GM19035 (cell line): ENCODE measurements at regions not wholly inside any gene's neighbourhood (a gene's known extent, or its start where the extent isn't known, plus 50 kb on each side); places are given as distances from the start of the nearest gene placed in this dataset.

Experiments
- ATAC-seq: cut with Tn5 transposase; IDR thresholded peaks from one replicate; pipeline ENCODE4 v1.9.1; 2021; ENCODE audit not compliant: unreplicated experiment

DNA sequence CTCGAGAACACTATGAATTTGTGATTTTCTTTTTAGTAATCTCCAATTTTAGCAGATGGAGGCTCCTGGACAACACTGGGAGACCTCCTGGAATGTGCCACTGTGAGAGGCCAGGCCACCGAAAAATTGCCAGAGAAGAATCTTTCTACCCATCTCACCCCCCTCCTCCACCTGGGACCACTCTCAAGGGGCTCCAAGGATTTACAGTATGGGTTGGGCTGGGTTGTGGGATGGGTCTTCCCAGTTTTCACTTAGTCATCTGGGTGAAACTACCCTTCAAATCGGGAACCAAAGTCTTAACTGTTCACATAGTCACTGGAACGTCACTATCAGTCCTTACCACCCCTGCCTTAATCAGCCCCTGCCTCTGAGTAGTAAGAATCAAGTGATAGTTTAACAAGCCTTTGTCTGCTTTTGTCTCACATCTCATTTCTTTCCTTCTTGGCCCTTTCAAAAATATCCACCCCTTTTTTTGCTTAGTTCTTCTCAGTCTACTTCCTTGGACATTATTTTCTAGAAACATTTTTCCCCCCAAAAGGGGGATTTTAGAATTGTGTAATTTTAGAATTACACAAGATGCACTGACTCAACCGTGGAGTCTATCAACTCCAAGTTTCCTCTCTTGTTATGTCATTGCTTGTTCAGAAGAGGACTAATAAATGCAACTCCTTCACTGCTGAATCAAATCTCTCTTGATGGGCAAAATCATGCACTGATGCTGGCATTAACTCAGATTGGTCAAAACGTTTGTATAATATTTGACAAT is 148.2 kb upstream of the MOCS1 start:
- no peak for ATAC-seq

DNA sequence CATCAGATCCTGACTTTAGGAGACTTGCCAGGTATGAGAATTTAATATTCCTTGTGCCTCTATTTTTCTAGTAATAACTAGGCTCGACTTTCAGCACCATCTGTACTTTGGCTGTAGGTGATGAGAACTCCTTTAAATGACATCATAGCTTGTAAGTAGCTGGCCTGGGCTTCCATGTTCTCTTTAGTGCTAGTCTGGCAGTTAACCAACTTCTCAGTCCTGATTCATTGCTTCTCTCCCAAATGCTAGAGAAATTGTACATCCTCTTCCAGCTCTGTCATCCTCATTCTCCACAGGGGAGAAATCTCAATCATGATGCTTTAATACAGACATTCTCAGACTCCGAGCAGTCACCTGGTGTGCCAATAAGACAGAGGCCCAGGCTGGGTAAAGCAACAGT is 143.5 kb upstream of the MOCS1 start:
- ATAC-seq: no peak

DNA sequence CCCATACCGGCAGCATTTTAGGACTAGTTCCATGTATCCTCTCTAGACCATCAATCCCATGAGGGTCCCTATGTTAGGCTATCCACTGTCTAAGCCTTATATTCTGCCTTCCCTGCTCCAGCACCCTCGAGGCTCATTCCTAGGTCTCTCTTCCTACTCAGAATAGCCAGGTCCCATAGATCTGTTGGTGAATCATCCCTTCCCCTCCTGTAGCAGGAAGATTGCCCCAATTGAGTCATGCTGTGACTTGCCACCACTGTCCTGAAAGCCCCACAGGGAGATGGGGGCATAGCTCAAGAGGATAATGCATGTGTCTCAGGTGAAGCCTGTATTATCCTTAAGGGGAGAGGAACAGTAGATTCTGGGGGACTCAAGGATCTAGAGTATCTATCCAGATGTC is 143.1 kb upstream of the MOCS1 start:
- no peak for ATAC-seq

DNA sequence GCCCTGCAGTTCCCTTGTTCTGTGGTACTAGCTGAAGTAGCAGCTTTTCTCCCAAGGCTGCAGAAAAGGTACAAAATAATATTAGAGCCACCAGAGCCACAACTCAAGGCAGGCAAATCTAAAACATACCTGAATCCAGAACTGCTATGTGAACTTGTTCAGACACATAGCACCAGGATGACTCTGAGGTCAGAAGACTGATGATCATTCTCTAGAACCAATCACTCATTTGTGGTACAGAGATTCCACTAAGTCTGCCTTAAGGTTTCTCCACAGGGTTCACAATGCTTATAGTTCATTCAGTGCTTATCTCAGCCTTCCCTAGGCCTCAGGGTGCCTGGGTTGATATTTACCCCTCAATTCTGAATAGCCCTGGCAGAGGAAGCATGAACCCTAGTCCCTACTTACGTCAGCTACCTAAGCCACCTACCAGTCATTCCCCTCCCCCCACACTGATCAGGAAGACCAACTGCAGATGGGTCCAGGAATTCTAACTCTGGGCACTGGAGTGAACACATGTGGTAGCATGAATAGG is 140.9 kb upstream of the MOCS1 start:
- ATAC-seq: no peak

DNA sequence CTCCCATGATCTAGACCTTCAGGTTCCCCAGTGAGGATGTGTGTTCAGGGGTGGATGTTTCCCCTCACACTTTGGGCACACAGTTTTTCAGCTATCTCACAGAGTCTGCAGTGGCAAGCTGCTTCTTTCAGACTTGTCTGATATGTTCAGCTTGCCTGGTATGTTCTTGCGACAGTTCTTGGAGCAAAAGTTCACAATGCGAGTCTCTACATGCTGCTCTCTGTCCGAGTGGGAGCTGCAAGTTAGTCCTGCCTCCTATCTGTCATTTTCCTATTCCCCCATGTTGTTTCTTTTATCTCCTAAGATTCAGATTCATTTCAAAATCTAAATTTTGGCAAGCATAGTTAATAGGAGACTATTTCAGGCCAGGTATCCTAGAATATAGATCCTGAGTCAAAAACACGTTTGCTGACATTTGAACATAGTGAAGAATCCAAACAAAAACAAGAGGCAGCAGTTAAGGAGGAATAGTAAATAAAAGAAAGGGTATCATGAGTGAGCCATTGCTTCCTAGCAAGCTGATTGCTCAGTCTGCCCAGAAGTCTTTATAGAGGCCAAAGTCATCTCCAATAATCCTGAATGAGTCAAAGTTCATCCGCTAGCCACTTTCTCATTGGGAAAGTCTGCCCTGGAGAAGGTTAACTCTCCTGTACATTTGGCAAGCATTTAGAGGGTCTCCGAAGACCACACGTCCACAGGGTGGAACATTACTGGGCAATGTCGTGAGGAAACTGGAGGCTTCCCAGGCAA is 140.2 kb upstream of the MOCS1 start:
- ATAC-seq: no peak

DNA sequence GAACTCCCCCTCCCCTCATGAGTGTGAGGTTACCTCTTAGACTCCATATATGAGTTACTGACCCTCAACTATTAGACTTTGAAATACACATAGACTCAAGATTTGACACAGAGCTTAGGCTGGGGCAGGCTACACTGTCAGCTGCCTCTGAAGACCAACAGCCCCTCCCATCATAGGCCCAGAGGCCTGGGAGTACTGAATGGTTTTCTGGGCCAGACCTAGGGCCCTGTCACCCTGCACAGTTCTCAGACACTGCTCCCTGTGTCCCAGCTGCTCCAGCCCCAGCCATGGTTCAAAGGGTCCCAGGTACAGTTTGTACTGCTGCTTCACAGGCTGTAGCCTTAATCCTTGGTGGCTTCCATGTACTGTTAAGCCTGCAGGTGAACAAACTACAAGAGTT is 132.1 kb upstream of the MOCS1 start:
- ATAC-seq: no peak

DNA sequence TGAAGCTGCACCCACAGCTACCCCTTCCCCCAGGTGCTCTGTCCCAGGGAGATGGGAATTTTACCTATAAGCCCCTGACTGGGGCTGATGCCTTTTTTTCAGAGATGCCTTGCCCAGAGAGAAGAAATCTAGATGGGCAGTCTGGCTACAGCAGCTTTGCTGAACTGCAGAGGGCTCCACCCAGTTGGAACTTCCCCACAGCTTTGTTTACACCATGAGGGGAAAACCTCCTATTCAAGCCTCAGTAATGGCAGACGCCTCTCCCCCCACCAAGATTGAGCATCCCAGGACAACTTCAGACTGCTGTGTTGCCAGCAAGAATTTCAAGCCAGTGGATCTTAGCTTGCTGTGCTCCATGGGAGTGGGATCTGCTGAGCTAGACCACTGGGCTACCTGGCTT is 122.6 kb upstream of the MOCS1 start:
- ATAC-seq: no peak

DNA sequence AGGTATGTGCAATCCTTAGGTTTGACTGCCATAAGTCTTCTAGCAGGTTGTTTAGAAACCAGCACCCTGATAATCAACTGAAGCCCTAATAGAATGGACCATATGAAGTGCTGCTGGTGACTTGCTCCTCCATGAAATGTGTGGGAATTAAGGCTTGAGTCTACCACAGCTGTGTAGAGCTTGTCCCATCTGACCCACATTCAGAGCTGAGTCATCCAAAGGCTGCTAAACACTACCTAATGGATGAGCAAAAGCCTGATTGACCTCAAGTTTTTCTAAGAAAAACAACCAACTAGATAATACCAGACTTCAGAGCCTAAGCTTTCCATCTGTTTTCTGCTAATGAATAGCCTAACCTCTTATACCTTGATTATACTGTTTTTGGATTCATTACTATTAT is 120.3 kb upstream of the MOCS1 start:
- no peak for ATAC-seq

DNA sequence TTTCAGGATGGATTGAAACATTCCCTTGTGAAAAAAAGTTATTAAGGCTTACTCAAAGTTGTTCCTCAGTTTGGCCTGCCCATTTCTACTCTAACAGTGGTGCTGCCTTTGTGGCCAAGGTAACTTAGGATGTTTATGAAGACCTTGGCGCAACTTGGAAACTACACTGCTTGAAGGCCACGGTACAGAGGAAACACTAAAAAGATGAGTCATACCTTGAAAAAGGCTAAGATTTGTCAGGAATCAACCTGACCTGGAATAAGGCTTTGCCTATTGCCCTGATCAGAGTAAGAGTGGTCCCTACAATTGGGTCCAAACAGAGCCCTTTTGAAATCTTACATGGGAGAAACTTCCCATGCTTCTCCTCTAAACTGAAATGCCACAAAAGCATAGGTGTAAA is 119.9 kb upstream of the MOCS1 start:
- ATAC-seq: no peak

DNA sequence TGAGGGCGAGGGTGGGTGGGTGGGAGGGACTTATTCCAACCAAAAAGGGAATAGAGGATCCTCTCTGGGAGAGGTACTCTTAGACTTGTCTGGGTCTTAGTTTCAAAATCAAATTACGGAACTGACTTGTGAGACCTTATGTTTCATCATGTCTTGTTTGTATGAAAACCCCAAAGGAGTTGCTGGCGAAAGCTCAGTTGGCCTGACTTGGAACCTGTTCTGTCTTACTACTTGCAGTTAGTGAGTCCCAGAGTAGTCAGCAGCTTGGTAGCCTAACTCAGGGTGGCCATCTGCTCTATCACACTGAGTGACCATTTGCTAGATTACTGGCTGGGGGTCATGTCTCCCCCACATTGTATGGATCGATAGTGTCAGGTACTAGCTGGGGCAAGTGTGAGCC is 114.9 kb upstream of the MOCS1 start:
- ATAC-seq: no peak

DNA sequence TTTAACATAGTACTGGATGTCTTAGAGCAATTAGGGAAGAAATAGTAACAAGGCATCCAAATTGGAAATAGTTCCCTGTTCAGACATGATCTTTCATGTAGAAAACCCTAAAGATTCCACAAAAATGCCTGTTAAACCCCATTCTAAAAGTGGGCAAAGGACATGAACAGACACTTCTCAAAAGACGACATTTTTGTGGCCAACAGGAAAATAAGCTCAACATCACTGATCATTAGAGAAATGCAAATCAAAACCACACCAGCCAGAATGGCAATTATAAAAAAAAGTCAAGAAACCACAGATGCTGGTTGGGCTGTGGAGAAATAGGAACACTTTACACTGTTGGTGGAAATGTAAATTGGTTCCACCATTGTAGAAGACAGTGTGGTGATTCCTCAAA is 109.9 kb upstream of the MOCS1 start:
- no peak for ATAC-seq

DNA sequence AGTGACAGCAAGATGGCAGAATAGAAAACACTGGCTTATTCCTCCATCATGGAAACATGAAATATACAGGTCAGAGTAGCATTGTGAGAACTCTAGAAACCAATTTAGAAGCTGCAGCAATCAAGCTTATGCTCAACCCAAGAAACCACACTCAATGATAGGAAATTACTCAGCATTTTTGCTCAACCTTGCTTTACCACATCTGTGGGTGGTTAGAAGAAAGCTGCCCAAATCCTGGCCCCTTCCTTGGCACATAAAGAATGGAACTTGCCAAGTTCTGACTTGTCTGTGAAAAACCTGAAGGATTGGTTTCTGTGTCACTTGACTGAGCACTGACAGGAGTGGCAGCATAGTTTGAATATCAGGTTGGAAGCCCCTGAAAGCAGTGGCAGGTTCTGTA is 108.0 kb upstream of the MOCS1 start:
- no peak for ATAC-seq

DNA sequence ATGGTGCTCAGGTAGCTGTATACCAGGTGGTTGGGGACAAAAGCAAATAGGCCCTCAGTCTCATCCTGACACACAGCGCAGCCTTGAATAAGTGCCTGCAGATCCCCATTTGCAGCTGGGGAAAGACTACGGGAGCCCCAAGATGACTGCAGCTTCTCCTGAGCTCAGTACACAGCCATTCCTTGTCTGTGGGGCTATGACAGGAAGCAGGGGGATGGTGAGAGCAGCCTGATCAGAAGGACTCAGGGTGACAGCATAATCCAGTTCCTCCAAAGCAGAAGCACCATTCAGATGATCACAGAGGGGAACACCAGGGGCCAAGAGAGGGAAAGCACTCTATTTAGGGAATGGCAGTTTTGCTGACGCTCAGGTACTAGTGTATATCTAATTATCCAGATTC is 104.8 kb upstream of the MOCS1 start:
- ATAC-seq: no peak

DNA sequence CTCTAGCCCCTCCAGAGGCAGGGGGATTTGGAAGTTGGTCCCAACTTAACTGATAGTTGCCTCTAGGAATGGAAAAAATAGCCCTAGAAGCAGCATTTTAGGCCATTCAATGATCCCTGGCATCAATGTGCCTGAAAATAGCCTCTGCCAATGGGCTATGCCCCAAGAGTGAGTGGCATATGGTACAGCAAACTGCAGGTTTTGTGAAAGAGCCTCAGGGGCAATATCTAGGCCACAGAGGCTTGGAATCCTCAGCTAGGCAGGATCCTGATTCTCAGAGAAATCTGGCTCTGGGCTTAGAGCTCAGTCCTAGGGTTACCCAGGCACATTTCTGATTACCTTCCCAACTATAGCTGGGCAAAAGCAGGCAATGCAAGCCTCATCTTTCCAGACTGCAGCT is 104.4 kb upstream of the MOCS1 start:
- ATAC-seq: no peak

DNA sequence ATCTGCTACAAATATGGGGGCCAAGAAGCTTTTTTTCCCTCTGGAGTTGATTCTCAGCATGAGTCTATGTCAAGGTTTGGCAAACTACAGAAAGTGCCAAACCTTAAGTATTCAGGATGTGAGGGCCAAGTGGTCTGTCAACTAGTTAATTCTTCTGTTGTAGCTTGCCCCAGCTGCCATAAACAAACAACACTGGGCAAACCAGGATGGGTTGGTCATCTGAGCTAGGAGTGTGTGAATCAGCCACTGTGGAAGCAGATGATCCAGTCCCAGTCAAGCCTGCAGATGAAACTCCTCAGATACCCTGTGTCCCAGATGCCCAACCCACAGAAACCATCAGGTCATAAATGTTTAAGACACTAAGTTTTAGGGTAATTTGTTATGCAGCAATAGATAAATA is 103.0 kb upstream of the MOCS1 start:
- no peak for ATAC-seq

DNA sequence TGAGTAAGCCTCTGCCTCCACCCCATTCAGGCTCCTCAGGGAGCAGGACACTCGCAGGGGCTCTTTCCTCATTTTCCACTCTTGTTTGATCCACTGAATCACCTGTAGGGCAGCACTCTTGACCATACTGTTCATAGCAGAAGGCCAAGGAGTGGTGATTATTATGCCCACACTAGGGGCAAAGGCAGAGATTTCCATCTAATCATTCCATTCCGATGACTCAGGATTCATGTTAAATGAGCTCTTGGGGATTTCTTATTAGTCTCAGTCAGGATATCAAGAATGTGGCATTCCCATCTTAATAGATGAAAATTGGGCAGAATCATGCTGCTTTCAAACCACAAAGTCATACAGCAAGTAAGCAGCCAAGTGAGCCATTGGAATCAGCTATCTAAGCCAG is 101.9 kb upstream of the MOCS1 start:
- ATAC-seq: no peak

DNA sequence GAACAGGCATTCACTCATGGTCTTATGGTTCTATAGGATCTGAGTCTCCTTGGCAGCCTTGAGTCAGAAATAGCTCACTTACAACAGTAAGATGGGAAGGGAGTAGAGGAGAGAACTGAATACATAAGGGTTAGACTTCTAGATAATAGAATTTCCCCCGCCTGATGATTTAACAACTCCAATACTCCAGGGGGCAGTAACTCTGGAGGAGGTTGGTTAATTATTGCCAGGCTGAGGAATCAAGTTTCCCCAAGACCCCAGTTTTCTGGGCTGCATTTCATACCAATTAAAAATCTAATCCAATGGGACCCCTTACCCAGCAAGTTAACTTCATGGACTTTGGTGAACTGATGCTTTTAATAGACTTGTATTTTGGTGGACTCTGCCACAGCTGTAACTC is 94.2 kb upstream of the MOCS1 start:
- ATAC-seq: no peak

DNA sequence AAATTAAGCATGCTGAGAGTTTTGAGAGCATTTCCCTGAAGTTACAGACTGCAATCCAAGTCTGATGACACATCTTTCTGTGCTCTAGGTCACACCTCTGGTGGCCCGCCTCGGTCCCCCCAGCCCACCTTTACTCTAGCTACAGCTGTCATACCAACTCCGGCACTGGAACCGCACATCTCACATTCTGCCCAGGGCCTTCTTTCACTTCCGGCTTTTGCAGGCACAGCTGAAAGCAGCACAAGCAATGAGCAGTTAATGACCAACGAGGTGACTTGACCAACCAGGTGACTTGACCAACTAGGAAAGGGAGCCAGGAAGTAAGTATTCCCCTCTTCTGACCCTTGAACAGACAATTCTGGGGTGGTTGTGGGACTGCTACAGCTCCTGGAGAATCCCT is 88.6 kb upstream of the MOCS1 start:
- no peak for ATAC-seq

DNA sequence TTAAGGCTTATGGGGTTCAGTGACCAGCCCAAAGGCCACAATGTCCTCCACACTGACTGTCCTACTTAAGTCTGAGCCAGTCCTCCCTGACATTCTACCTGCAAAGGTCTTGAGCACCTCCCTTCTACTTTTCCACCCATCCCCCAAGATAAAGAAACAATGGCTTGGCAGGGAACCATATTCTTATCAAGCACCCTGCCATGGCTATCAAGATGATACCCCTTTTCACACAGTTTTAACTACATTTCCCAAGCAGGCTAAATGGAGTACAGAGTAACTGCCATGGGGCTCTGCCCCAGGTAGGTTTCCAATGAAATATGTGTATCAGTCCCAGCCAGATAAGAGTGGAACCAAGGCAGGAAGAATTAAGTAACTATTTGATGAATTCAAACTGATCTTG is 85.9 kb upstream of the MOCS1 start:
- no peak for ATAC-seq

DNA sequence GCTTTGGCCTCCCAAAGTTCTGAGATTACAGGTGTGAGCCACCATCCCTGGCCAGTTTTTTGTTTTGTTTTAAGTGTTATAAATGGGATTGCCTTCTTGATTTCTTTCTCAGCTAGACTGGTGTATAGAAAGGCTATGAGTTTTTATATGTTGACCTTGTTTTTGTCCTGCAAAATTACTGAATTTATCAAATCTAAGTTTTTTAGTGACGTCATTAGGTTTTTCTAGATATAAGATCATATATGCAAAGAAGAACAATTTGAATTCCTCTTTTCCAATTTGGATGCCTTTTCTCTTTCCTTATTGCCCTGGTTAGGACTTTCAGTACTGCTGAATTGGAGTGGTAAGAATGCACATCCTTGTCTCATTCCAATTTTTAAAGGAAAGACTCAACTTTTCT is 81.3 kb upstream of the MOCS1 start:
- ATAC-seq: no peak

DNA sequence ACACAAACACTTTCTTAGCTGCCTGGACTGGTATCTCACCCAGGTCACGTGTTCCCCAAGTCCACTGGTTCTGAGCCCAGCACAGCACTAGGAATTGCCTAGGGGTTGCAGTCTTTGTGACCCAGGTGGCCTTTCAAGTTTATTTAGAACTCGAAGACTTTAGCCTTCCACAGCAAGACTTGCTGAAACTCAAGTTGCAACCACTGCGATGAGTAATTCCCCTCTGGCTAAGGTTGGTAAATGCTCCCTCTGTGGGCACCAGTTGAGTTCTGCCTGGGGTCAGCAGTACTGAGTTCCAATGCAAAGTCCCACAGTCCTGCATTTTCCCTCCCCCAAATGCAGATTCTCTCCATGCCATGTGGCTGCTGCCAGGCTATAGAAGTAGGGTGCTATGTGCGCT is 77.6 kb upstream of the MOCS1 start:
- ATAC-seq: no peak

DNA sequence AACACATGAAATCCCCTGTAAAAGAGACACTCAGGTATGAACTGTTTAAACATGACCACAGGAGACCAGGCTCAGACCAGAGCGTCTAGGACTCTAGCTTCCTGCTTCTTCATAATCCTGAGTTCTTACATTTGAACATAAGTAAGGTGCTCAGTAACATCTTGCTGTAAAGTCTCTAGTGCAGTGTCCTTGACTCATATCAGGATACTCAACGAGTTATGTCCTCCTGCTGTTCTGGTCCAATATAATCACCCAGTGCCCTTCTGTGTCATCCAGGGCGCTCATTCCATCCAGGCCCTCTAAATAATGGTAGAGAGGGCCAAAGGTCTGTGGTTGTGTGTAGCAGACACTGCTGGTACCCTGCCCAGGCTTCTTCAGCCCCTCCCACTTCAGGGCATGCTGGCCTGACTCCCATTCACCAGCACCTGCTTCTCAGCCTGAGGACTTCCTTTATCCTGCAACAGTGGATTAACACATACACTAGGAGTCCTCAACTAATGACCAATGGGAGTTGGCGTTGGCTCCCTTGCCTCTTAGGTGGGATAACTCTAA is 66.8 kb upstream of the MOCS1 start:
- no peak for ATAC-seq
